ENCODE measurements at regions not wholly inside any gene's neighbourhood (a gene's known extent, or its start where the extent isn't known, plus 50 kb on each side); places are given as distances from the start of the nearest gene placed in this dataset.
"Not testable (repeated sequence)": the region's sequence is repeated elsewhere in the genome, so short reads cannot be mapped to it uniquely, and the experiment has no call there.

DNA sequence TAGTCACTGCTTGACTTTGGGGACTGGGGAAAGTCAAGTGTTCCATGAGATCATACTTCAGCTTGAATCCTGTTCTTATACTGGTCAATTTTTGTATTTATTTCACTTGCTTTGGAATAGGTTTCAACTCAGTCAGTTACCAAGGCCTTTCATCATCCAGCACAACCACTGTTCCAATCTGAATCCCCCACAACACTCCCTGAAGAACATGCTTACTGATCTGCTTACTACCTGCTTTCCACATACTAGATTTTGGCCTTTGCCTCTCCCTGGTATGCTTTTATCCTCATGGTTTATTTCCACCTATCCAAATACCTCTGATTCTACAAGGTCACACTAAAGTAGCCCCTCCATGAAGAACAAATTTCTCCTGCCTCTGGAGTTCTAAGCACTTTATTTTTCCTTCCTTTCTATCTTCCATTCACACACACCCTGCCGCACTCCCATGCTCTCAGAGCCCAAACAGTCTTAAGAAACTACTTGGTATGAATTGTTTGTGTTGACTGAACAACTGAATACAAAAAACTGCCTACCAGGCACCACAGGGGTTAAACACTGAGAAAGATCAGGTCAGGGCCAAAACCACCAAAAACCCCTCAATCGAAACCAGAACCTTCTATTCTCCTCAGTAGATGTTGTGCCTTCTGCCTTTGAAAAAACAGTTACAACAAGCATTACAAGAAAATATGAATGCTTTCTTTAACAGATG, 178.1 kb downstream of the AVL9 start:
- peaks cover under 1% of the 10 kb centered on the region for H3K9me3 Mint-ChIP-seq (ENCODE audit: unreplicated experiment)
- DNase-seq (ENCODE audit: extremely low spot score, unreplicated experiment), result no peak
- no peaks in the 10 kb centered on the region for H3K27me3 Mint-ChIP-seq (ENCODE audit: unreplicated experiment)
- TF ChIP-seq, protein P1, sequence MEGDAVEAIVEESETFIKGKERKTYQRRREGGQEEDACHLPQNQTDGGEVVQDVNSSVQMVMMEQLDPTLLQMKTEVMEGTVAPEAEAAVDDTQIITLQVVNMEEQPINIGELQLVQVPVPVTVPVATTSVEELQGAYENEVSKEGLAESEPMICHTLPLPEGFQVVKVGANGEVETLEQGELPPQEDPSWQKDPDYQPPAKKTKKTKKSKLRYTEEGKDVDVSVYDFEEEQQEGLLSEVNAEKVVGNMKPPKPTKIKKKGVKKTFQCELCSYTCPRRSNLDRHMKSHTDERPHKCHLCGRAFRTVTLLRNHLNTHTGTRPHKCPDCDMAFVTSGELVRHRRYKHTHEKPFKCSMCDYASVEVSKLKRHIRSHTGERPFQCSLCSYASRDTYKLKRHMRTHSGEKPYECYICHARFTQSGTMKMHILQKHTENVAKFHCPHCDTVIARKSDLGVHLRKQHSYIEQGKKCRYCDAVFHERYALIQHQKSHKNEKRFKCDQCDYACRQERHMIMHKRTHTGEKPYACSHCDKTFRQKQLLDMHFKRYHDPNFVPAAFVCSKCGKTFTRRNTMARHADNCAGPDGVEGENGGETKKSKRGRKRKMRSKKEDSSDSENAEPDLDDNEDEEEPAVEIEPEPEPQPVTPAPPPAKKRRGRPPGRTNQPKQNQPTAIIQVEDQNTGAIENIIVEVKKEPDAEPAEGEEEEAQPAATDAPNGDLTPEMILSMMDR (IDR thresholded peaks at IDR 0.05), result no peak
- peaks cover 24% of the 10 kb centered on the region for H3K4me1 Mint-ChIP-seq (ENCODE audit: unreplicated experiment)
- no peaks in the 10 kb centered on the region for H3K36me3 Mint-ChIP-seq (ENCODE audit: unreplicated experiment)
- H3K4me3 Mint-ChIP-seq (ENCODE audit: unreplicated experiment), result no peak overlapping the region
- no peak overlapping the region for H3K27ac Mint-ChIP-seq (ENCODE audit: unreplicated experiment)

DNA sequence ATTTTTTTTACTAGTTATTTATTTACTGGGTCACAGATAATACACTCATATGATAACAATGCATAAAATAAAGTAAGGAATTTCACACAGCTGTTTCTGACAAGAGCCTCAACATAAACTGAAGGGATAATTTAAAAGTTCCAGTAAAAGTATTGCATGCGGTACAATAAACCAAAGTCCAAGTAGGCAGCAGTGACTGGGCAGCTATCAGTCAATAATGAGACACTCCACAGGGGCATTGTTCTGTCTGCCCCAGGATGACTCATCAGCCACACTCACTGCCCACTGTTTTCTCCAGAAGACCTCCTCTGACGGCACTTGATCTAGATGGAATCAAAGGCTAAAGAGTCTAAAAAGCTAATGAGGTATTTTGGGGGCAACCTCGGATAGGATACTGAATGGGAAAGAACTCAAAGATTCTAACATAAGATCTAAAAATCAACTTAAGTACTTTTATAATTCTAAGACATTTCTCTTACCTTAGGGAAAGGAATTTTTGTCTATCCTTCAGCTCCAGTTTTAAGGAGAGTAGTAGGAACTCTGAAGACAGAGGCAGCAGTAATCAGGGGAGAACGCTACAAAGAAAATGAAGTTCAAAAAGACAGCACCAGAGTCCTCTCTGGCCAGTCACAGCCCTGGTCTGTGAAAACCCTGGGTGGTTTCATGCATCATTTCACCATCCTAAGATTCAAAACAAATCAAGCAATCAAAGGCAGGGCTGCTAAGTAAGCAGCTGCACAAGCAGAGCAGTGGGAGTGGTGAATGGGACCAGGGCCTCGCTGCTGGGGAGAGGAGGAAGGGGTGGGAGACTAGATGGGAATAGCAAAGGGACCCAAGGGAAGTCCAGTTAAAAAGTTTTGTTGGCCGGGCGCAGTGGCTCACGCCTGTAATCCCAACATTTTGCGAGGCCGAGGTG, 175.1 kb downstream of the AVL9 start:
- no peak overlapping the region for H3K4me3 Mint-ChIP-seq (ENCODE audit: unreplicated experiment)
- peaks cover 6% of the 10 kb centered on the region for H3K36me3 Mint-ChIP-seq (ENCODE audit: unreplicated experiment)
- peaks cover 27% of the 10 kb centered on the region for H3K4me1 Mint-ChIP-seq (ENCODE audit: unreplicated experiment)
- DNase-seq (ENCODE audit: extremely low spot score, unreplicated experiment), result no peak
- H3K27me3 Mint-ChIP-seq (ENCODE audit: unreplicated experiment), result no peaks in the 10 kb centered on the region
- peaks cover 8% of the 10 kb centered on the region for H3K9me3 Mint-ChIP-seq (ENCODE audit: unreplicated experiment)
- TF ChIP-seq, protein P1 (IDR thresholded peaks at IDR 0.05), result no peak
- peak overlapping the region; percentile 61 for H3K27ac Mint-ChIP-seq (ENCODE audit: unreplicated experiment)

DNA sequence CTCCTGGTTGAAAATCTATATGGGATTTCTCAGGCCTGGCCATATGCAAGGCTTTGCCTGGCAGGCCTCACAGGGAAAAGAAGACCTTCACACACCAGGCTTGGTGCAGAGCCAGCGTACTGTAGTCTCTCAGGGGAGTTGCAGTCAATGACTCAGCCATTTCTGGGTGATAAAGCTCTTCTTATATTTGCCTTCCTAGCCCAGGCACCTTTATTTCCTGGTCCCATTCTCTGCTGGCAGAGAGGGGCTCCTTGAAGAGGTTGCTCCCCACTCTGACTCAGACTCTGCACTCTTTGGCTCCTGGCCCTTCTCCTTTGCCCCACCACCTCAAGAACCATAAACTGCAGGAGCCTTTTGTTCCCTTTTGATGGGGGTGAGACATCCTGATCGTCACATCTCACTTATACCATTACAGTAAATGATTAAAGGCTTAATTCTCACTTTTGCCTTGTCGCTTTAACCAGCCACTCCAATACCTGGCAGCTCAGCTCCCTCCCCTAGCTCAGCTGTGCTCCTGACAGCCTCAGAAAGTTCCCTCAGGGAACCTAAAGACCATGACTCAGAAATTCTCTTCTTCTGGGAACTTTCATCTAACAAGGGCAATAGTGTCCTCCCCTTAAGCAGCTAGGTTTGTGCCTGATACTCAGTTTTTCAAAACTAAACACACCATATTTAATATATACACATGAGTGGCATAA, 174.0 kb downstream of the AVL9 start:
- Mint-ChIP-seq H3K4me3 (ENCODE audit: unreplicated experiment) (peak overlapping the region; percentile 7), H3K4me1 (ENCODE audit: unreplicated experiment) (peaks cover 27% of the 10 kb centered on the region), H3K27ac (ENCODE audit: unreplicated experiment) (peak overlapping the region; percentile 89)
- H3K27me3 Mint-ChIP-seq (ENCODE audit: unreplicated experiment); H3K9me3 Mint-ChIP-seq (ENCODE audit: unreplicated experiment); H3K36me3 Mint-ChIP-seq (ENCODE audit: unreplicated experiment); DNase-seq (ENCODE audit: extremely low spot score, unreplicated experiment): not testable (repeated sequence)

DNA sequence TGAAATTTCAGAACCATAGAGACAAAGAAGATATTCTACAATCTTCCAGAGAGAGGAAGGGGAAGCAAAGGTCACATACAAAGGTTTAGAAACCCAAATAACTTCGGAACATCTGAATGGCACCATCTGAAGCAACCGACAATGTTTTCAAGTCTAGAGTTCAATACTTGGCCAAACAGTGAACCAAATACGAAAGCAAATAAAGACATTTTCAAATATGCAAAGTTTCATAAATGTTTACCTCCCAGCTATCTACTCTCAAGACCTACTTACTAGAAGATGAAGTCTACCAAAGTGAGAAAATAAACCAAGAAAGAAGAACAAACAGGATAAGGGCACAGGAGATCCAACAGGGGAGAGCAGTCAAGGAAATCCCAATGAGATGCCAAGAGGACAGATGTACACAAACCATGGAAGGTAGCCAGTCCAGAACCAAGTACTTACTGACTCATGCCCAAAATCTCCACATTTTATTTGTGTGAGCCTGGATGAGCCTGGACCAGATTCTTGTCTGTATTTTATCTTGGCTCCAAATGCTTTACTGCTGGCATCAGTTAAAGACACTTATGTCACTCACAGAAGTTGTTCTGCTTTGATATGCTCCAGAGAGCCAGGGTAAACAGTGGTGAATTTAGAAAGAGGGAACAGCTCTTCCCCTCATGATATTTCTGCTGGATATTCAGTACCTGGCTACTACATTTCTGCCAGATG, 173.3 kb downstream of the AVL9 start:
- DNase-seq (ENCODE audit: extremely low spot score, unreplicated experiment); H3K4me3 Mint-ChIP-seq (ENCODE audit: unreplicated experiment); H3K36me3 Mint-ChIP-seq (ENCODE audit: unreplicated experiment); H3K27me3 Mint-ChIP-seq (ENCODE audit: unreplicated experiment); H3K9me3 Mint-ChIP-seq (ENCODE audit: unreplicated experiment): not testable (repeated sequence)
- Mint-ChIP-seq H3K27ac (ENCODE audit: unreplicated experiment) (peak overlapping the region; percentile 89), H3K4me1 (ENCODE audit: unreplicated experiment) (peaks cover 27% of the 10 kb centered on the region)

DNA sequence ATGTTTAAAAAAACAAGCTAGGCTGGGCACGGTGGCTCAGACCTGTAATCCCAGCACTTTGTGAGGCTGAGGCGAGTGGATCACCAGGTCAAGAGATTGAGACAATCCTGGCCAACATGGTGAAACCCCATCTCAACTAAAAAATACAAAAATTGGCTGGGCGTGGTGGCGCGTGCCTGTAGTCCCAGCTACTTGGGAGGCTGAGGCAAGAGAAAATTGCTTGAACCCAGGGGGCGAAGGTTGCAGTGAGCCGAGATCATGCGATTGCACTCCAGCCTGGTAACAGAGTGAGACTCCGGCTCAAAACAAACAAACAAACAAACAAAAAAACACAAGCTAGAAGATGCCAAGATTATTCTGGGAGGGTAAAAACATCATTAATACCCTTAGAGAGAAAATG, 172.3 kb downstream of the AVL9 start:
- not testable (repeated sequence) for H3K9me3 Mint-ChIP-seq (ENCODE audit: unreplicated experiment); H3K27ac Mint-ChIP-seq (ENCODE audit: unreplicated experiment); H3K36me3 Mint-ChIP-seq (ENCODE audit: unreplicated experiment); H3K4me3 Mint-ChIP-seq (ENCODE audit: unreplicated experiment); DNase-seq (ENCODE audit: extremely low spot score, unreplicated experiment); H3K27me3 Mint-ChIP-seq (ENCODE audit: unreplicated experiment)
- H3K4me1 Mint-ChIP-seq (ENCODE audit: unreplicated experiment), result peaks cover 27% of the 10 kb centered on the region

DNA sequence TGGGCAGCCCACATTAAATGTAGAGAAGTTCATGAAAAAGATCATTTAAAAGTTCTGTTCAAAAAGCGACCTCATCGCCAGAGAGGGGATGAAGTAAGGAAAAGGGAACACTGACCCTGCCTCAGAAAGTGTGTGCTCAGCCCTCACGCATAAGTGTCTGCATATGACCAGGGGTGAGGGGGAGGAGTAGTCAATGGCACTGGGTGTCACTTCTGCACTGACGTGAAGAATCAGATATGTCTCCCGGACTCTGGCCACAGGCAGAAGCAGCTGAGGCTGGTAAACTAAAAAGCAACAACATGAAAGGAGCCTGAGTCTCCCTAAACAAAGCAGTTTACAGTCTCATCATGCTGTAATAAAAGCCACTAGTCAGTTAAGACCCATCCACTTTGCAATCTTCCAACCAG, 168.5 kb downstream of the AVL9 start:
- H3K4me1 Mint-ChIP-seq (ENCODE audit: unreplicated experiment), result peaks cover 12% of the 10 kb centered on the region
- H3K9me3 Mint-ChIP-seq (ENCODE audit: unreplicated experiment); H3K27me3 Mint-ChIP-seq (ENCODE audit: unreplicated experiment); H3K36me3 Mint-ChIP-seq (ENCODE audit: unreplicated experiment); H3K27ac Mint-ChIP-seq (ENCODE audit: unreplicated experiment); DNase-seq (ENCODE audit: extremely low spot score, unreplicated experiment); H3K4me3 Mint-ChIP-seq (ENCODE audit: unreplicated experiment): not testable (repeated sequence)

DNA sequence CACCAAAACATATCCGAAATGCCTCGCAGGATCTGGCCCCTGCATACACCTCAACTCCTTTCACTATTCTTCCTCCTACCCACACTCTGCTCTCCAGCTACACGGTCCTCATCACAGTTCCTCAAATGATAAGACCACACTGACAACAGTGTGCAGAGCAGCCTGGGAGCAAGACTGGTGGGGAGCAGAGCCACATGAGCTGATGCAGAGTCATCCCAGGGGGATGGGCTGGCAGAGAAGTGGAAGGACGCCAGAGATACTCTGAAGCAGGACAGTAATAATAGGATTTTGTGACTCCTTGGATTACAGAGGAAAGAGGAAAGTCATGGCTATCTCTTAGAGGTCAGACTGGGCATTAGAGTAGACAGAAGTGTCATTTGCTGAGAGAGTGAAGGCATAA, 167.2 kb downstream of the AVL9 start:
- H3K4me3 Mint-ChIP-seq (ENCODE audit: unreplicated experiment); H3K9me3 Mint-ChIP-seq (ENCODE audit: unreplicated experiment); H3K36me3 Mint-ChIP-seq (ENCODE audit: unreplicated experiment); DNase-seq (ENCODE audit: extremely low spot score, unreplicated experiment); H3K27me3 Mint-ChIP-seq (ENCODE audit: unreplicated experiment); H3K27ac Mint-ChIP-seq (ENCODE audit: unreplicated experiment): not testable (repeated sequence)
- H3K4me1 Mint-ChIP-seq (ENCODE audit: unreplicated experiment), result peaks cover 17% of the 10 kb centered on the region
